Hepatocyte (in vitro differentiated cells): ENCODE measurements at regions not wholly inside any gene's neighbourhood (a gene's known extent, or its start where the extent isn't known, plus 50 kb on each side); places are given as distances from the start of the nearest gene placed in this dataset.

Experiments used
- CTCF ChIP-seq: fragments of 200-600 bp; sonication (generic); IDR thresholded peaks from 2 replicates; pipeline ENCODE4 v1.5.1; 2016; ENCODE audit warnings: antibody characterized with exemption, mild to moderate bottlenecking; ENCODE audit not compliant: poor library complexity
- EZH2 ChIP-seq: fragments of 200-600 bp; sonication (generic); IDR thresholded peaks from 2 replicates; pipeline ENCODE4 v1.6.1; 2016; ENCODE audit warnings: antibody characterized with exemption, mild to moderate bottlenecking, borderline replicate concordance
- EZH2phosphoT487 ChIP-seq: fragments of 200-600 bp; sonication (generic); IDR thresholded peaks from one replicate; pipeline ENCODE4 v1.6.1; 2018; ENCODE audit warnings: antibody characterized with exemption, mild to moderate bottlenecking, low read depth, moderate library complexity; ENCODE audit not compliant: unreplicated experiment, severe bottlenecking

GRCh38 chr12:125677829-125678228, 612.6 kb downstream of the AACS start:
- TF ChIP-seq CTCF (no peak), EZH2 (no peak), EZH2phosphoT487 (no peak)
